NCI-H2081 (cell line): ENCODE measurements at regions not wholly inside any gene's neighbourhood (a gene's known extent, or its start where the extent isn't known, plus 50 kb on each side); places are given as distances from the start of the nearest gene placed in this dataset.

ENCODE experiments used
- DNase-seq, 2 experiments: peaks; one replicate each; lab custom pipeline; 2025; lab: John Stamatoyannopoulos, UW

DNA sequence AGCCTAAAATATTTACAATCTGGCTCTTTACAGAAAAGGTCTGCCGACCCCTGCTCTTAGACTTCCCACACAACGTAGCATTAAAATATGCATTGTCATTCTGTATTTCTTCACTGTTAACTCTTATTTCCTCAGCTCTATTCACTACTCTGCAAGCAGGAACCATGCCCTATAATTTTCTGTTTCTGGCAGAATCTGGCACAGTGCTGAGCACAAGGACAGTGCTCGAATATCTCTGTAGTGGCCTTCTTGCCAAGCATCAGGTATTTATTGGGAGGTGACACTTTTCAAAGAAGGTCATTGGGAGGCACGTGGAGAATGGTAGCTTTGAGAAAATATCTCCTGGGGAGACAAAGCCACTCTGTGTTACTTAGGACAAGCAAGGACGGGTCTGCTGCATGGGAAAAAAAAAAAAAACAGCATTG is 77.9 kb downstream of the PSMG1 start:
- peak in 1 of 2 experiments; percentile 12 for DNase-seq

DNA sequence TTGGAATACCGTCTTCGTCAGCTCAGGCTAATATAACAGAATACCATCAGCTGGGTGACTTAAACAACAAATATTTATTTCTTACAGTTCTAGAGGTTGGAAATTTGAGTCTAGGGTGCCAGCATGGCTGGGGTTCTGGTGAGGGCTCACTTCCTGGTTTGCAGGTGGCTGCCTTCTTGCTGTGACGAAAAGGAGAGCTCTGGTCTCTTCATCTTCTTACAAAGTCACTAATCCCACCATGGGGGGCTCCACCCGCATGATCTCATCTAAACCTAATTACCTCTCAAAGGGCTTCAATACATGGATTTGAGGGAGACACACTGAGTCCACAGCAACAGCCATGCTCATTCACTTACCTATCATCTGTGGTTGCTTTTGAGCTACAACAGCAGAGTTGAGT is 78.3 kb downstream of the PSMG1 start:
- DNase-seq: no peak

DNA sequence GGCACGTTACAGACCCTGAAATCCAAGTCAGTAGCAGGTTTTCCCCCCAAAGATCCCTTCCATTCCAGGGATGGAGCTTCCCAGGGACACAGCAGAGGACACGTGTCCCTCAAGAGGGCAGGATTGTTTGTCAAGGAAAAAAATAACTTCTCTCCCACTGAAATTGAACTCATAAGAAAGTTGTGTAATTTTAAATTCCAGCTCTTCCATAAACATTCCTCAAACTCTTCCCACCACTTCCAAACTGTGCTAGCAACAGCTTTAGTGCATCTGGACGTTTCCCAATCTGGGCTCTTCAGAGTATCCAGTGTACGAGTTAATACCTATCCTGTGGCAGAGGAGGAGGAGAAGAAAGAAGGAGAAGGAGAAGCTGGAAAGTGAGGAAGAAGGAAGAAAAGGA is 79.6 kb downstream of the PSMG1 start:
- no peak for DNase-seq

DNA sequence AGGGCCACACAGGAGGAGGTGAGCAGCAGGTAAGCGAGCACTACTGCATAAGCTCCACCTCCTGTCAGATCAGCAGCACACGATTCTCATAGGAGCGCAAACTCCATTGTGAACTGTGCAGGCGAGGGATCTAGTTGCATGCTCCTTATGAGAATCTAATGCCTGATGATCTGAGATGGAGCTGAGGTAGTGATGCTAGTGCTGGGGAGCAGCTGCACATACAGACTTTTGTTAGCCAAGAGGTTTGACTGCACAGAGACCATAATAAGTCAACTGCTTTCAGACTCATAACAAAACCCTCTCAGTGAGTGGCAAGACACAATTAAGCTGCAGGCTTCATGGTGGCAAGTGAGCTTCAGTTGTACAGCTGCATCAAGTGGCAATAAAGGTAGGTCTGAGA is 83.4 kb downstream of the PSMG1 start:
- no peak for DNase-seq

DNA sequence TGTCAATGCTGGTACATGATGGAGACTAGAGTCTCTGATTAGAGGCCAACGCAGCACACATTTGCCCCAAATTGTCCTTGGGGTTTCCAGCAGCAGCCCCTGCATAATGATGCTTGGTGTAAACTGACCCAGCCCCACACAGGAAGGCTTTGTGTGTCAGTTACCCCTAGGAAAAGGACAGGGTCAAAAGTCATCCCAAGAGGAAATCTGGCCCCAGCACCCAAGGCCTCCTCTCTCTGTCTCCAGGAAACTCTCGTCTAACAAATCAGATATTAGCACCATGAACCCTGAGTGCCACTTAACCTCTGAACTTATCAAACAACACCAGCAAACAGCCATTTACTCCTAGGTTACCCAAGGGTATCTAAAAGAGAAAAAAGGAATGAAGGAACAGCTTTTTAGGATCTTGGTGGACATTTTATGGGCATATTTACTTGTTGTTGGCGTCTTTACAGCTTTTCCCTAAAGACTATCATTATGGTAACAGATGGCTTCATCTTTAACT is 84.5 kb downstream of the PSMG1 start:
- no peak for DNase-seq

DNA sequence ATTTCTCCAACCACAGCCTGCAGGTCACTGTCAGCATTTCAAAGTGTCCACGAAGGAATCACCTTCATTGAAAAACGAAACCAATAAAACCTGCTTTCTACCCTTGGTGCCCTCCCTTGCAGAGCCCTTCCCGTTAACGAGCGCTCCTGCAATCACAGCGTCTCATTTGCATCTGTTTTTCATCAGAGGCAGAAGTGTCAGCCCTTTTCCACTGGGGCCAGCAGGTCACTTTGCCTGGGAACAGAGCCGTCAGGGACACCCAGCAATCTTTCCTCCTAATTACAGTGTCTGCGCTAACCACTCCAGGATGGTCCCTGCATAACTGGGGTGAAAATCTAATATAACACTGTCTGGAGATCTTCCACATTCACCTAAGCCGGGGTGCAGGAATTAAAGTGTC is 85.3 kb downstream of the PSMG1 start:
- DNase-seq: no peak

DNA sequence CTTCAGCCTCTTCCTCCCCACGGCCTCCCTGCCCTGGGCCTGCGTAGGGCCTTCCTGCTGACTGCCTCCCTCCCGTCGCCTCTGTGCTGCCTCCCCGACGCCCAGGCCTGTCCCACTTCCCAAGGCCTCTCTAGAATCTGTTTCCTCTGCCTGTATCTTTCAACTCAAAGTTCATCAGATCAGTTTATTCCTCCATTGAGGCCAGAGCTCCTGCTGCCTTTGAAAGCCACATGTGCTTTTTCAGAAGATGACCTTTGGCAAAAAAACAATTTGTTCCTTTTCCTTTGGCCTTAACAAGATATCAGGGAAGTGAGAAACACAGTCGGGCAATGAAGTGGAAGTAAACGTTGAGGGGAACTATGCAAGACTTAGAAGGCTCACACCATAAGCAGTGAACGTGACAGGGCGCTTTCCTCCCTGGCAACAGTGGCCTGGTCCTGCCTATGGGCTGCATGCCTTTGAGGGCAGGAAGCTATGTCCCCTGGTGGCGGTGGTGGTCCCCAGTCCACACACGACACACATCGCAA is 85.9 kb downstream of the PSMG1 start:
- no peak for DNase-seq

DNA sequence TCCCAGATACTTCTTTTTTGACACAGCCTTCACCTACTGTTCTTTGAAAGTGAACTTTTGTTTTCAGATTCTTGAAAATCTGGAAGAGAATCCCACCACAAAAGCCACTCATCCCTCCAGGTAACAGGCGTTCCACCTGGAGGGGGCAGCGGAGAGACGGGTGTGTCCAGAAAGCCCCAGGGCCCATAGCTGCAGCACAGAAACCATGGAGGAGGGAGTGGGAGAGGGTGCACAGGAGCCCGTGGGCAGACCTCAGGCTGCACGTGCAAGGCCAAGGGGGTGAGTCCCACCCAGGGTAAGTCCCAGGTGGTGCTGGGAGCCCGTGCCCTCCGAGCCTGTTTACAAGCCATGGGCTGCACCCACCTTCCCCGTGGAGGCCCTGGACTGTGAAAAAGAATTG is 86.5 kb downstream of the PSMG1 start:
- DNase-seq: no peak

DNA sequence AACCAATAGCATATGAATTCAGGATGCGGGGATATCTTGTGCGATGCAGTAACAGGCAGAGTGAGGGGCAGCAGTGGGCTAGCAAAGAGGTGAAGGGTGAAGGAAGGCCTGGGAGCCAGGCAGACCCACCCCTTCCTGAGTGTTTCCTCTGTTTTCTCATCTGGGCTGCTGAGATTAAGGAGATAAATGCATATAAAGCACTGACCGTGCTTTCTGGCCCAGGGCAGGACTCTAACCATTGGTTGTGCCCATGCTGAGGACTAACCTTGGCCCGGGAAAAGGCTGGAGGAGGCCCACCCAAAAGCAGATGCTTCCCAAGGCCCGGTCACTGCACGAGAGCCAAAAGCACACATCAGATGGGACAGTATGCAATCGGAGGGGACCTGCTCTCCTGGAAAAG is 87.6 kb downstream of the PSMG1 start:
- no peak for DNase-seq

DNA sequence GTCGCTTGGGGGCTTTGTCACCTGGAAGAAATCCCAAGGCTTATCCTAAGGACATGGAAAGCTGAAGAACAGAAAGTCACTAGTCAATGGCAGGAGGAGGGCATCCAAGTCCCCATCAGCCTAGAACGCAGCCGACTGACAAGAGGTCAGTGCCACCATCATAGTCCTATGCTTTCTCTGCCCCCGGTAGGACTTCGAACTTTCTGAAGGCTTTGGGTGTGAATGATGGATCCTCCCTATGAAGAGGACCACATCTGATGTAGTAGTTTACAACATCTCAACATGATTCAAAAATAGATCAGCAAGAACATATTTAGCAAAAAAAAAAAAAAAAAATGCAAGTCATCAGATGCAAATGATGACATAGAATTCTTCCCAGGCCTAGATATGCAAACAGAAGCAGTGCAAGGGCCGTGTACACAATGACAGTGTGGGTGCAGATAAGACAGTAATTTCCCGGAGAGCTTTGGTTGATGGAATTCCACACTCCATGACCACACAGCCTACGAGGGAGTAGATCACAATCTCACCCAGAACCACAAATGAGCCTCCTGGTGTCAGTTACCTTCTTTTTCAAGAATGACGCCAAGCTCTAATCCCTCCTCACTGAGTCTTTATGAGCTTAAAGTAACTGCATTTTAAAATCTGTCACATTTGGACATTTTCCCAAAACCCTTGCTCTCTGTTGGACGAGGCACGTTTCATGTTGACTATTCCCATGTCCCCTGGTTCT is 88.2 kb downstream of the PSMG1 start:
- no peak for DNase-seq

DNA sequence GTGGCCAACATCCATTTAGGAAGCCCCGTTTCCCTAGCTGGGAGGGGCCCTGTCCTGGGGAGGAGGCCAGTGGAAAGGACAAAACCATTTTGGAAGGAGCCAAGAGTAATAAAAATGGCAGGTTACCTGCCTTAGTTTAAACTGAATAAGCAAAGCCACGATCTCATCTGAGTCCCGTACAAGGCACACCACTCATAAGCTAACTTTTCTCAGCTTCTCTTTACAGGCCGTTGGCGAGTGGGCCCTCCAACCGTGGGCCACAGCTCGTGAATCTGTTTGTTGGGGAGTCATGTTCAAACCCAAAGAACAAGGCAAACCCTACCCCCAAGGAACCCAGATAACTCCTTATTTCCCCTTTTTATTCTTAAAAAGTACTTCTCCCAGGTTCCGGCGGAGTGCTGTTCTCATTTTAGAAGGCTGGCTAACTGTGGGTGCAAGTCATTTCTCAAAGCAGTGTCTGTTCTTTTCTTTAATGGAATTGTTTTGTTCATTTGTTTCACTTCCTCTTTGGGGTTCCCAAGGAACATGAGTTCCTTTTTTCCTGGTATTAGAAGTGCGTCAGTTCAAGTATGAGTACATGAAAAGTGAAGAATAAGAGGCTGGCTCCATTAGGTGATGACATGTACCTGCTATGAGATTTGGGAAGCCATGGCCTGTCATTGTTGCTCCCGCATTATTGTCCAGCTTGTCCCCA is 89.0 kb downstream of the PSMG1 start:
- no peak for DNase-seq

DNA sequence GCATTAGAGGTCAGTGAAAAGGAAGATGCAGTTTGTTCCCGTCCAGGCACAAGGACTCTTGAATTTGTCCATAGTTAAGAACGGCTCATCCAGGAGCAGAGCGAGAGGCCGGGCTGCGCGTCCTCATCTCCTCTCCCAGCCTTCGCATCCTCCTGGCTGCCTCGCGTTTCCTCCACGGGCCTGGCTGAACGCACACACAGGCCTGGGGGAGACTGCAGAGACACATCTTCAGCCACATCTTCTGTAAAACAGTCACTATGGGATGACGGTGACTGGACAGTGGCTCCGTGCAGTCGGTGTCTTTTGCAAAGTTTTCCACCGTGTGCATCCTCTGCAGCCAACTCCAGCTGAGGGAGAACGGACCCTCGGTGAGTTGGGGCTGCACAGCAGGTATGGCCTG is 89.7 kb downstream of the PSMG1 start:
- no peak for DNase-seq

DNA sequence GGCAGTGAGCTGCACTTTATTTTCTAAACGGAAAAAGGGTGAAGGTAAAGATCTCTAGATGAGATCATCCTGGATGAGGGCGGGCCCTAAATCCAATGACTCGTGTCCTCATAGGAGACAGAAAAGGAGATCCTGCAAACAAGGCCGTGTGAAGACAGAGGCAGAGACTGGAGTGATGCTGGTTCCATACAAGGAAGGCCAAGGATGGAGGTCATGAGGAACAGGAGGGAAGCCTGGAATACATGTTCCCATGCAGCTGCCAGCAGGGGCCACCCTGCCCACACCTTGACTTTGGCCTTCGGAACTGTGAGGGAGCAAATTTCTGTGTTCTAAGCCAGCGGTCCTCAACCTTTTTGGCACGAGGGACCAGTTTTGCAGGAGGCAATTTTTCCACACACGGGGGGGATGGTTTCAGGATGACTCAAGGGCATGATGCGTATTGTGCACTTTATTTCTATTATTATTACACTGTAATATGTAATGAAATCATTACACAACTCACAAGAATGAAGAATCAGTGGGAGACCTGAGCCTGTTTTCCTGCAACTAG is 94.3 kb downstream of the PSMG1 start:
- DNase-seq: no peak

DNA sequence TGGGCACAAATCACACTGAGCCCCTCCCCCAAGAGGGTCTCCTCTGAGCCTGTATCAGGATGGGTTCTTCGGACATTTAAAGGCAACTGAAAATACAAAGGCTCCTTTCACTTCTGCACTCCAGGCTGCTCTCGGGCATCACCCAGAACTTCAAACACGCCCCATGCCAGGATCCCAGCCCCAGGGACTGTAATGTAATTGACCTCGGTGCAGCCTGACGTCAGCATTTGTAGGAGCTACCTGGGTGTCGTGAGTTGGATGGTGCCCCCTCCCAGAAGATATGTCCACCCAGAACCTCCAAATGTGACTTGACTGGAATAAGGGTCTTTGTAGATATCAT is 95.2 kb downstream of the PSMG1 start:
- DNase-seq: no peak

DNA sequence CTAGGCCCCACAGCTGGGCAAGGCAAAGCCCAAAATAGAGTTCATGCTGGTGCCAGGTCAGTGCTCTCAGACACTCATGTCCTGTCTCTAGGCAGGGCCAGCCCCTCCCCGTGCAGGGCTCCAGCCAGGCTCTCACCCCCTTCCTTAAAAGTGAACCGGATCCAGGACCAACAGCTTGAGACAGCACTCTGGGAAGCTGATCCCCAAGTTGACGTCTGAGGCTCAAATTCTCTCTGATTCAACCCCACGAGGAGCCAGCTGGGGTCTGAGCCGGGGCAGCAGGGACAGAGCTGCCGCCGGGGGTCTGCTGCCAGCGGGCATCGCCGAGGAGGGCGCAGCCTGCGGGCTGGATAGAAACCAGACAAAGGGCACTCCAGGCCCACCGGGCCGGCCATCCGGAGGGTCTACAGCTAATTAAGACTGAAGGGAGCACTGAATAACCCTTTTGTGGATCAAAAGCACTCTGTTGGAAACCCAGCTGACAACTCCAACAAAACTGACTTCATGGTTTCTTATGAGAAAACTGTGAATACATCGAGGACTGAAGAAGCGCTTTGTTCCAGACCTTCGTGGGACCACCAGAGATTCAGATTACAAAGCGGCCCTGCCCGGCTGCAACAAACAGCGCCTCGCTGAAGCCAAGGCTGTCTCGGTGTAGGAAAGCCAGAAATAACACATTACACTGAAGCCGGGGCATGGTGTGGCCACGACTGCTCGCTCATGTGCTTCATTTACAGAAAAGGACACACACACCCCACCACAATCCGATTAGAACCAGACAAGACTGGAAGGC is 95.8 kb downstream of the PSMG1 start:
- no peak for DNase-seq

DNA sequence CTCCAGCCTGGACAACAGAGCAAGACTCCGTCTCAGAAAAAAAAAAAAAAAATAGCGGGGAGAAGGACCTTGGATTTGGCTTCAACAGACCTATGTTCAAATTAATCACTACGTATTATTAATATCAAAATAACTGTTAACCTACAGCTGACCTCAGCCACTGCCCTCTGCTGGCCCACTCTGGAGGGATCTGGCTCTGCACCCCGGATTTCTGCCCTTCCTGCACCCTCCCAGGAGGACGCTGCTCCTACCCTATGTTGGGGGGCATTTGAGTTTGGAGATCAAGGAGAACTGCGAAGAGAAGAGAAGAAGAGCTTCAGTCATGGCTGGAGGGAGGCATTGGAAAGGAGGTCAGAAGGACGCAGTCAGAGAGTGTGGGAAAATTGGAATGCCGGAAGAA is 96.7 kb downstream of the PSMG1 start:
- DNase-seq: no peak

DNA sequence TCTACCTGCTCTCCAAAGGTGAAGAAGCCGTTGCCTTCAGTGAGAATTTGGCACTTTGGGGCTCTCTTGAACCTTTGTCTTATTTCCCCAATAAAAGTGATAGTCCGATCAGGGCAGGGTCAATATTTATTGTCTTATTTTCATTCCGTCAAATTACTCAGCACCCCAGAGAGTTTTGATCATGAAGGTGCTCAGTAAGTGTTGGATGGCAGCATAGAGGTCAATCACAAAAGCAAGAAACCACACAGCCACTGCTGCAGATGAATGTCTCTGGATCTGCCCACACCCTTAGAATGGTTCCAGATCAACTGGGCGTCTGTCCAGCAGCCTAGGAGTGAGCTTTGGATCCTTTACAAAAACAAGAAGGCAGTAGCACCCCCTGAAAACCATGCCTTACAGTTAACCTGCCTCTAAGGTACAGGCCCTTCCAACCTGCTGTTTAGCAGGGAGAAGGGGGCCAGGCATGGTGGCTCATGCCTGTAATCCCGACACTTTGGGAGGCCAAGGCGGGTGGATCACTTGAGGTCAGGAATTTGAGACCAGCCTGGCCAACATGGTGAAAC is 97.3 kb downstream of the PSMG1 start:
- DNase-seq: no peak

DNA sequence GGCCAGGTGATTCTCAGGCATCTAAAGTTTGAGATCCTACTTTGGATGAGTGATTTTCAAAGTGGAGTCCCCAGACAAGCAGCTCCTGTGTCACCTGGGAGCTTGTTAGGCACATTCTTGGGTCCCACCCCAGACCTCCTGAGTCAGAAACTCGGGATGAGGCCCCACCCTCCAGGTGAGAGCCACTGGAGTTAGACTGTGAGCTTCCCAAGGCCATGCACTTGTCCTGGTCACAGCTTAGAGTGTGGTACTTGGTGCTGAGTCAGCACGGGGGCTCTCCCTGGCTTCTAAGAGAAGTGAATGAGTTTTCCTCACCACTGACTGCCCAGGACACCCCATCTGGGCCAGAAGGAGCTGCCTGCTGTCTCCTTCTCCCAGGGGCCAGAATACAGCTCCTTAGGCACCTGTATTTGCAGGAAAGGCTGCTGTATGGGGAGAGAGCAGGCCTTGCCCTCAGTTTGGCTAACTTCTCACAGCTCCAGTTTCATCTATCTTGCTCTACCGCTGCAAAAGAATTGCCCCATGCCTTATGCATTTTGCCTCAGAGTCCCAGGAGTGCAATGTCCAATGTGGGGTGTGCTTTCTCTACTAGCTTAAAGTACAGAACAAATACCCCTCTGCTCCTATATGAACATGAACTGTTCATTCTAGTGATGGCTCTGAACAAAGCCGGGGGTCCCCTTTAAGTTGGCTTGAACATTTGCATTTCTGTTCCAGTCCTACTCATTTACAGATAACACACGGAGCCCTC is 98.1 kb downstream of the PSMG1 start:
- DNase-seq: no peak

DNA sequence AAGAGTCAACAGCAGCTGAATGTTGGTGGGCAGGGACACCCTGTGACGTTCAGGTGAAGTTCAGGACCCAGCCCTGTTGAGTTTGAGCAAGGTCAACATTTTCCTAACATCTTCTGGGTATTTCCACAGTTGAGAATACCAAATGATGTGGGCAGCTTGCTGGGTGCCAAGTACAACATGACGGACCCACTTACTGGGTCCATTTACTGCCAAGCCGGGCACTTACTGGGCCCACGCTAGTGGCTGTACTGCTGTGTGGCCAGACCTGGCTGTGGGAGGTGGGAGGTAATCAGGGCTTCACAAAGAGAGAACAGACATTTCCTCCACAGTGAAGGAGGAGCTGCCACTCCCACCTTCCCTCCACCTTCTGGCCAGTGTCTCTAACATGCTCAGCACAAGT is 99.2 kb downstream of the PSMG1 start:
- DNase-seq: no peak

DNA sequence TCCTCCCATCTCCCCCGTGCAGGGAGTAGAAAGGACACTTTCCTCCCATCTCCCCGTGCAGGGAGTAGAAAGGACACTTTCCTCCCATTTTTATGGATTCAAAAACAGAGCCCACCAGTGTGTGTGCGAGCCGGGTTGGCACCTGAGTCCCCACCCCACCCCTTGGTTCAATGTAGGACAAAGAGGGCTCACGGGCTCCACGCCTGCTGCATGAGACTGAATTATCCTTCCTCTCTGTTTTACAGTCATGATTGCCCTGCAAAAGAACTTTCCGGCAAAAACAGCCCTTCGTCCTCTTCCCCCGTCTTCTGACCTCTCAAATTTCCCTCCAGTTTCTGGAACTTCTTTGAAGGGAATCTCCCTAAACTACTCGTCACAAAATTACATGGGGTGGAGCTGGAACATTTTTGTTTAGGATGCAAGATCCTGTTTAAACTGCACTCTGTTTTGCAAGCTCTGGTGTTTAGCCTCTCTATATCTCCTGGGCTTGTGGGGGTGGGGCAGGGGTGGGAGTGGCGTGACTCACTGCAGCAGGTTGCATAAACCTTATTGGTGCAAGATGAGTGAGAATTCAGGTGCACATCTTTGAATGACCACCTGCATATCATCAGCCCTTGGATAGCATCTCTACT is 99.8 kb downstream of the PSMG1 start:
- no peak for DNase-seq
